ENCODE measurements at regions not wholly inside any gene's neighbourhood (a gene's known extent, or its start where the extent isn't known, plus 50 kb on each side); places are given as distances from the start of the nearest gene placed in this dataset.

GRCh38 chr9:13500034-13500433, 220.5 kb upstream of the MPDZ start:
- H3K9me3 Mint-ChIP-seq = peaks cover 5 to 18% (median 8%) of the 10 kb centered on the region in 5 donors
- DNase-seq = no peak
- H3K27me3 Mint-ChIP-seq = peaks cover 0 to 2% of the 10 kb centered on the region in 2 donors
- H3K4me3 ChIP-seq (ENCODE audit: low read length) = no peak overlapping the region
- H3K27me3 ChIP-seq (ENCODE audit: insufficient read depth, low read length, poor library complexity, severe bottlenecking) = no peaks in the 10 kb centered on the region
- H3K4me3 Mint-ChIP-seq = no peak overlapping the region
- ChIA-PET CTCF (no interaction called here), POLR2A (no interaction called here)
- H3K36me3 ChIP-seq (ENCODE audit: insufficient read depth, low read length) = no peaks in the 10 kb centered on the region
- H3K27ac Mint-ChIP-seq = no peak overlapping the region
- no peaks in the 10 kb centered on the region for H3K4me1 ChIP-seq (ENCODE audit: insufficient read depth, low read length)
- H3K9me3 ChIP-seq (ENCODE audit: low read length) = no peaks in the 10 kb centered on the region
- no peaks in the 10 kb centered on the region for H3K36me3 Mint-ChIP-seq
- H3K4me1 Mint-ChIP-seq = no peaks in the 10 kb centered on the region
- H3K27ac ChIP-seq (ENCODE audit: low read depth, low read length) = no peak overlapping the region

GRCh38 chr9:13493697-13494096, 214.2 kb upstream of the MPDZ start:
- Mint-ChIP-seq H3K4me3 (no peak overlapping the region), H3K9me3 (peaks cover 0 to 13% (median 5%) of the 10 kb centered on the region in 5 donors), H3K4me1 (no peaks in the 10 kb centered on the region), H3K27me3 (no peaks in the 10 kb centered on the region), H3K36me3 (no peaks in the 10 kb centered on the region), H3K27ac (no peak overlapping the region)
- H3K36me3 ChIP-seq (ENCODE audit: insufficient read depth, low read length) = no peaks in the 10 kb centered on the region
- H3K27me3 ChIP-seq (ENCODE audit: insufficient read depth, low read length, poor library complexity, severe bottlenecking) = no peaks in the 10 kb centered on the region
- ChIA-PET POLR2A (no interaction called here), CTCF (no interaction called here)
- H3K27ac ChIP-seq (ENCODE audit: low read depth, low read length) = no peak overlapping the region
- H3K9me3 ChIP-seq (ENCODE audit: low read length) = peaks cover 6% of the 10 kb centered on the region
- DNase-seq = no peak
- no peak overlapping the region for H3K4me3 ChIP-seq (ENCODE audit: low read length)
- no peaks in the 10 kb centered on the region for H3K4me1 ChIP-seq (ENCODE audit: insufficient read depth, low read length)

- Histone ChIP-seq H3K27me3 (ENCODE audit: insufficient read depth, low read length, poor library complexity, severe bottlenecking) (no peaks in the 10 kb centered on the region), H3K9me3 (ENCODE audit: low read length) (peaks cover 6% of the 10 kb centered on the region), H3K27ac (ENCODE audit: low read depth, low read length) (no peak overlapping the region), H3K4me1 (ENCODE audit: insufficient read depth, low read length) (no peaks in the 10 kb centered on the region), H3K4me3 (ENCODE audit: low read length) (no peak overlapping the region), H3K36me3 (ENCODE audit: insufficient read depth, low read length) (no peaks in the 10 kb centered on the region)
- H3K4me1 Mint-ChIP-seq = no peaks in the 10 kb centered on the region
- H3K4me3 Mint-ChIP-seq = no peak overlapping the region
- CTCF ChIA-PET = no interaction called here
- no peaks in the 10 kb centered on the region for H3K36me3 Mint-ChIP-seq
- H3K9me3 Mint-ChIP-seq = peaks cover 0 to 10% (median 6%) of the 10 kb centered on the region in 5 donors
- no peaks in the 10 kb centered on the region for H3K27me3 Mint-ChIP-seq
- POLR2A ChIA-PET = no interaction called here
- DNase-seq = no peak
- no peak overlapping the region for H3K27ac Mint-ChIP-seq
These were observed 212.3 kb upstream of the MPDZ start for GRCh38 chr9:13491493-13492424.

- DNase-seq = no peak
- ChIA-PET POLR2A (no interaction called here), CTCF (no interaction called here)
- H3K27me3 ChIP-seq (ENCODE audit: insufficient read depth, low read length, poor library complexity, severe bottlenecking) = no peaks in the 10 kb centered on the region
- peaks cover 6% of the 10 kb centered on the region for H3K9me3 ChIP-seq (ENCODE audit: low read length)
- no peaks in the 10 kb centered on the region for H3K36me3 ChIP-seq (ENCODE audit: insufficient read depth, low read length)
- Mint-ChIP-seq H3K4me3 (no peak overlapping the region), H3K27me3 (no peaks in the 10 kb centered on the region), H3K9me3 (peaks cover 0 to 9% (median 6%) of the 10 kb centered on the region in 5 donors), H3K36me3 (no peaks in the 10 kb centered on the region), H3K27ac (no peak overlapping the region), H3K4me1 (no peaks in the 10 kb centered on the region)
- H3K4me3 ChIP-seq (ENCODE audit: low read length) = no peak overlapping the region
- no peaks in the 10 kb centered on the region for H3K4me1 ChIP-seq (ENCODE audit: insufficient read depth, low read length)
- no peak overlapping the region for H3K27ac ChIP-seq (ENCODE audit: low read depth, low read length)
These were observed 211.6 kb upstream of the MPDZ start for GRCh38 chr9:13491138-13491492.

- Histone ChIP-seq H3K27me3 (ENCODE audit: insufficient read depth, low read length, poor library complexity, severe bottlenecking) (no peaks in the 10 kb centered on the region), H3K9me3 (ENCODE audit: low read length) (no peaks in the 10 kb centered on the region), H3K4me1 (ENCODE audit: insufficient read depth, low read length) (no peaks in the 10 kb centered on the region), H3K27ac (ENCODE audit: low read depth, low read length) (no peak overlapping the region), H3K4me3 (ENCODE audit: low read length) (no peak overlapping the region), H3K36me3 (ENCODE audit: insufficient read depth, low read length) (no peaks in the 10 kb centered on the region)
- H3K4me3 Mint-ChIP-seq = no peak overlapping the region
- H3K9me3 Mint-ChIP-seq = peaks cover 2 to 10% (median 8%) of the 10 kb centered on the region in 5 donors
- no peak overlapping the region for H3K27ac Mint-ChIP-seq
- no peaks in the 10 kb centered on the region for H3K4me1 Mint-ChIP-seq
- H3K36me3 Mint-ChIP-seq = no peaks in the 10 kb centered on the region
- CTCF ChIA-PET = no interaction called here
- POLR2A ChIA-PET = no interaction called here
- no peak for DNase-seq
- H3K27me3 Mint-ChIP-seq = no peaks in the 10 kb centered on the region
These were observed 208.4 kb upstream of the MPDZ start for GRCh38 chr9:13487936-13488335.

GRCh38 chr9:13487498-13487897, 208.0 kb upstream of the MPDZ start:
- DNase-seq = no peak
- no peaks in the 10 kb centered on the region for H3K4me1 Mint-ChIP-seq
- no peaks in the 10 kb centered on the region for H3K4me1 ChIP-seq (ENCODE audit: insufficient read depth, low read length)
- no peaks in the 10 kb centered on the region for H3K9me3 ChIP-seq (ENCODE audit: low read length)
- no peak overlapping the region for H3K4me3 ChIP-seq (ENCODE audit: low read length)
- H3K27me3 Mint-ChIP-seq = no peaks in the 10 kb centered on the region
- no peaks in the 10 kb centered on the region for H3K27me3 ChIP-seq (ENCODE audit: insufficient read depth, low read length, poor library complexity, severe bottlenecking)
- ChIA-PET CTCF (no interaction called here), POLR2A (no interaction called here)
- no peaks in the 10 kb centered on the region for H3K36me3 Mint-ChIP-seq
- peaks cover 2 to 10% (median 8%) of the 10 kb centered on the region in 5 donors for H3K9me3 Mint-ChIP-seq
- no peaks in the 10 kb centered on the region for H3K36me3 ChIP-seq (ENCODE audit: insufficient read depth, low read length)
- H3K27ac Mint-ChIP-seq = no peak overlapping the region
- H3K4me3 Mint-ChIP-seq = no peak overlapping the region
- H3K27ac ChIP-seq (ENCODE audit: low read depth, low read length) = no peak overlapping the region

GRCh38 chr9:13487071-13487470, 207.6 kb upstream of the MPDZ start:
- Mint-ChIP-seq H3K36me3 (no peaks in the 10 kb centered on the region), H3K27me3 (no peaks in the 10 kb centered on the region), H3K9me3 (peaks cover 4 to 11% (median 9%) of the 10 kb centered on the region in 5 donors), H3K4me3 (no peak overlapping the region), H3K27ac (no peak overlapping the region), H3K4me1 (no peaks in the 10 kb centered on the region)
- POLR2A ChIA-PET = no interaction called here
- no peaks in the 10 kb centered on the region for H3K27me3 ChIP-seq (ENCODE audit: insufficient read depth, low read length, poor library complexity, severe bottlenecking)
- no peaks in the 10 kb centered on the region for H3K36me3 ChIP-seq (ENCODE audit: insufficient read depth, low read length)
- no peaks in the 10 kb centered on the region for H3K9me3 ChIP-seq (ENCODE audit: low read length)
- DNase-seq = no peak
- no peak overlapping the region for H3K27ac ChIP-seq (ENCODE audit: low read depth, low read length)
- H3K4me1 ChIP-seq (ENCODE audit: insufficient read depth, low read length) = no peaks in the 10 kb centered on the region
- CTCF ChIA-PET = no interaction called here
- no peak overlapping the region for H3K4me3 ChIP-seq (ENCODE audit: low read length)

- Mint-ChIP-seq H3K36me3 (no peaks in the 10 kb centered on the region), H3K9me3 (peaks cover 4 to 14% (median 9%) of the 10 kb centered on the region in 5 donors), H3K27ac (no peak overlapping the region), H3K4me1 (no peaks in the 10 kb centered on the region), H3K4me3 (no peak overlapping the region), H3K27me3 (no peaks in the 10 kb centered on the region)
- no peak overlapping the region for H3K27ac ChIP-seq (ENCODE audit: low read depth, low read length)
- ChIA-PET POLR2A (no interaction called here), CTCF (no interaction called here)
- H3K9me3 ChIP-seq (ENCODE audit: low read length) = no peaks in the 10 kb centered on the region
- no peaks in the 10 kb centered on the region for H3K27me3 ChIP-seq (ENCODE audit: insufficient read depth, low read length, poor library complexity, severe bottlenecking)
- H3K4me3 ChIP-seq (ENCODE audit: low read length) = no peak overlapping the region
- H3K4me1 ChIP-seq (ENCODE audit: insufficient read depth, low read length) = no peaks in the 10 kb centered on the region
- DNase-seq = no peak
- no peaks in the 10 kb centered on the region for H3K36me3 ChIP-seq (ENCODE audit: insufficient read depth, low read length)
These were observed 205.6 kb upstream of the MPDZ start for GRCh38 chr9:13485068-13485596.

All from CD8-positive, alpha-beta memory T cell (primary cell).